T-helper 2 cell treated with Interferon-gamma antibody and Interleukin-4, amounts not matched to agents 5 μg/mL and 100 μg/mL, for 36 hours (primary cell): ENCODE measurements at regions not wholly inside any gene's neighbourhood (a gene's known extent, or its start where the extent isn't known, plus 50 kb on each side); places are given as distances from the start of the nearest gene placed in this dataset.

ENCODE experiments used
- DNase-seq: peaks from one replicate; pipeline ENCODE4 v3.0.0; 2021; ENCODE audit warnings: low spot score
- H3K27ac Mint-ChIP-seq: one replicate; pipeline ENCODE4 v1.8.0; 2021; ENCODE audit warnings: mild to moderate bottlenecking, mixed read lengths
- H3K27me3 Mint-ChIP-seq: one replicate; pipeline ENCODE4 v1.8.0; 2021; ENCODE audit warnings: low read depth, mixed read lengths
- H3K36me3 Mint-ChIP-seq: one replicate; pipeline ENCODE4 v1.8.0; 2021; ENCODE audit warnings: low read depth, mixed read lengths
- H3K4me1 Mint-ChIP-seq: one replicate; pipeline ENCODE4 v1.8.0; 2021; ENCODE audit warnings: low read depth, mixed read lengths
- H3K4me3 Mint-ChIP-seq: one replicate; pipeline ENCODE4 v1.8.0; 2022; ENCODE audit warnings: mild to moderate bottlenecking, moderate library complexity, mixed read lengths
- H3K9me3 Mint-ChIP-seq: one replicate; pipeline ENCODE4 v1.8.0; 2021; ENCODE audit warnings: mixed read lengths

- DNase-seq, result no peak
- Mint-ChIP-seq H3K4me3 (no peak overlapping the region), H3K9me3 (peaks cover 44% of the 10 kb centered on the region), H3K27me3 (no peaks in the 10 kb centered on the region), H3K36me3 (no peaks in the 10 kb centered on the region), H3K4me1 (no peaks in the 10 kb centered on the region), H3K27ac (no peak overlapping the region)
Observed at GRCh38 chr2:80703532-80703931, 399.0 kb upstream of the LRRTM1 start.

GRCh38 chr2:80700961-80701360, 396.4 kb upstream of the LRRTM1 start:
- no peaks in the 10 kb centered on the region for H3K27me3 Mint-ChIP-seq
- DNase-seq, result no peak
- no peak overlapping the region for H3K27ac Mint-ChIP-seq
- H3K9me3 Mint-ChIP-seq, result peaks cover 47% of the 10 kb centered on the region
- H3K36me3 Mint-ChIP-seq, result no peaks in the 10 kb centered on the region
- no peaks in the 10 kb centered on the region for H3K4me1 Mint-ChIP-seq
- H3K4me3 Mint-ChIP-seq, result no peak overlapping the region
